GM19455 (cell line): ENCODE measurements at regions not wholly inside any gene's neighbourhood (a gene's known extent, or its start where the extent isn't known, plus 50 kb on each side); places are given as distances from the start of the nearest gene placed in this dataset.
"Not testable (repeated sequence)": the region's sequence is repeated elsewhere in the genome, so short reads cannot be mapped to it uniquely, and the experiment has no call there.

Experiments
- ATAC-seq: cut with Tn5 transposase; IDR thresholded peaks from one replicate; pipeline ENCODE4 v1.9.1; 2021; ENCODE audit not compliant: unreplicated experiment

GRCh38 chr5:23451156-23451555 lies 56.3 kb upstream of the PRDM9 start:
- ATAC-seq, result no peak

GRCh38 chr5:23450187-23450586 lies 57.2 kb upstream of the PRDM9 start:
- no peak for ATAC-seq

GRCh38 chr5:23448627-23449026 lies 58.8 kb upstream of the PRDM9 start:
- no peak for ATAC-seq

- ATAC-seq, result no peak
These were observed 61.0 kb upstream of the PRDM9 start for GRCh38 chr5:23446424-23446823.

- ATAC-seq, result no peak
These were observed 61.8 kb upstream of the PRDM9 start for GRCh38 chr5:23445573-23445972.

GRCh38 chr5:23440703-23441102 lies 66.7 kb upstream of the PRDM9 start:
- ATAC-seq, result no peak

- no peak for ATAC-seq
These were observed 70.4 kb upstream of the PRDM9 start for GRCh38 chr5:23437011-23437410.

- no peak for ATAC-seq
These were observed 73.7 kb upstream of the PRDM9 start for GRCh38 chr5:23433534-23434315.

GRCh38 chr5:23428705-23429104 lies 78.7 kb upstream of the PRDM9 start:
- ATAC-seq, result no peak

- ATAC-seq, result not testable (repeated sequence)
These were observed 87.2 kb upstream of the PRDM9 start for GRCh38 chr5:23420214-23420613.

- ATAC-seq, result no peak
These were observed 88.3 kb upstream of the PRDM9 start for GRCh38 chr5:23419115-23419514.

- no peak for ATAC-seq
These were observed 94.9 kb upstream of the PRDM9 start for GRCh38 chr5:23412515-23412914.

GRCh38 chr5:23411994-23412393 lies 95.4 kb upstream of the PRDM9 start:
- ATAC-seq, result no peak

GRCh38 chr5:23411200-23411599 lies 96.2 kb upstream of the PRDM9 start:
- no peak for ATAC-seq

GRCh38 chr5:23410775-23411174 lies 96.6 kb upstream of the PRDM9 start:
- not testable (repeated sequence) for ATAC-seq

- ATAC-seq, result no peak
These were observed 101.9 kb upstream of the PRDM9 start for GRCh38 chr5:23405316-23406068.

GRCh38 chr5:23402585-23402984 lies 104.8 kb upstream of the PRDM9 start:
- ATAC-seq, result no peak

GRCh38 chr5:23400951-23401350 lies 106.5 kb upstream of the PRDM9 start:
- no peak for ATAC-seq

GRCh38 chr5:23396346-23396745 lies 111.1 kb upstream of the PRDM9 start:
- ATAC-seq, result no peak

GRCh38 chr5:23389291-23390101 lies 117.9 kb upstream of the PRDM9 start:
- ATAC-seq, result no peak

GRCh38 chr5:23385036-23385435 lies 122.4 kb upstream of the PRDM9 start:
- ATAC-seq, result no peak

GRCh38 chr5:23372177-23372576 lies 135.2 kb upstream of the PRDM9 start:
- no peak for ATAC-seq
